GM12875 (cell line): ENCODE measurements at regions not wholly inside any gene's neighbourhood (a gene's known extent, or its start where the extent isn't known, plus 50 kb on each side); places are given as distances from the start of the nearest gene placed in this dataset.

Experiments used
- H3K4me3 ChIP-seq: one replicate; pipeline ENCODE4 v1.5.1; 2011; ENCODE audit warnings: low read depth, low read length, control low read depth
- CTCF ChIP-seq: IDR thresholded peaks from 2 replicates; pipeline ENCODE4 v1.5.1; 2011; ENCODE audit warnings: low read depth, mild to moderate bottlenecking, control low read depth, inconsistent platforms, low read length, moderate library complexity, borderline replicate concordance; ENCODE audit not compliant: insufficient read depth

- TF ChIP-seq CTCF, result no peak
- H3K4me3 ChIP-seq, result no peak overlapping the region
Measured at GRCh38 chr16:26744430-26744829, 322.3 kb upstream of the C16orf82 start.

- no peak overlapping the region for H3K4me3 ChIP-seq
- TF ChIP-seq CTCF, result no peak
Measured at GRCh38 chr16:26747760-26748159, 319.0 kb upstream of the C16orf82 start.

GRCh38 chr16:26749072-26749471 lies 317.7 kb upstream of the C16orf82 start:
- TF ChIP-seq CTCF, result no peak
- no peak overlapping the region for H3K4me3 ChIP-seq

- H3K4me3 ChIP-seq, result no peak overlapping the region
- no peak for TF ChIP-seq CTCF
Measured at GRCh38 chr16:26752166-26752565, 314.6 kb upstream of the C16orf82 start.

- no peak overlapping the region for H3K4me3 ChIP-seq
- TF ChIP-seq CTCF, result no peak
Measured at GRCh38 chr16:26756633-26757032, 310.1 kb upstream of the C16orf82 start.

GRCh38 chr16:26762594-26762993 lies 304.1 kb upstream of the C16orf82 start:
- TF ChIP-seq CTCF, result no peak
- no peak overlapping the region for H3K4me3 ChIP-seq

GRCh38 chr16:26765087-26765486 lies 301.6 kb upstream of the C16orf82 start:
- peak; percentile 58; the same call in 1 of the 2 replicates for TF ChIP-seq CTCF

More at GRCh38 chr16:26765087-26765486, 301.6 kb upstream of the C16orf82 start:
- no peak overlapping the region for H3K4me3 ChIP-seq
